Uterus (tissue), 3 donors: ENCODE measurements at regions not wholly inside any gene's neighbourhood (a gene's known extent, or its start where the extent isn't known, plus 50 kb on each side); places are given as distances from the start of the nearest gene placed in this dataset.

Experiments
- DNase-seq, 2 donors: peaks; one replicate each; pipeline ENCODE4 v3.0.0-alpha.2; 2019 to 2020
- H3K27ac ChIP-seq, 2 donors: fragments of 200-600 bp; sonication (generic); 1 replicate in 1 of 2; 2 replicates in 1 of 2; pipeline ENCODE4 v1.5.1; 2016 to 2018
- H3K27me3 ChIP-seq, 2 donors: fragments of 200-600 bp; sonication (generic); one replicate each; pipeline ENCODE4 v1.5.1; 2018 to 2019; ENCODE audit warnings: control low read depth in 1 of 2
- H3K36me3 ChIP-seq, 2 donors: fragments of 200-600 bp; sonication (generic); one replicate each; pipeline ENCODE4 v1.5.1; 2019; ENCODE audit warnings: control low read depth in 1 of 2
- H3K4me1 ChIP-seq, 2 donors: fragments of 200-600 bp; sonication (generic); one replicate each; pipeline ENCODE4 v1.5.1; 2018 to 2019; ENCODE audit warnings: control low read depth in 1 of 2
- H3K4me3 ChIP-seq, 2 donors: fragments of 200-600 bp; sonication (generic); 1 replicate in 1 of 2; 2 replicates in 1 of 2; pipeline ENCODE4 v1.5.1; 2018 to 2019; ENCODE audit warnings: mild to moderate bottlenecking in 1 of 2
- H3K9me3 ChIP-seq, 2 donors: fragments of 200-600 bp; sonication (generic); one replicate each; pipeline ENCODE4 v1.5.1; 2019; ENCODE audit warnings: control low read depth in 1 of 2
- CTCF ChIP-seq, 4 experiments: fragments of 200-600 bp in 2 of 4; fragments of 450-650 bp in 2 of 4; sonication (generic) in 2 of 4; IDR thresholded peaks; one replicate each; pipeline ENCODE4 v1.5.1; 2016 to 2019; ENCODE audit warnings: antibody characterized with exemption in 4 of 4, mild to moderate bottlenecking in 2 of 4, moderate library complexity in 1 of 4
- POLR2A ChIP-seq, 2 donors: fragments of 450-650 bp; IDR thresholded peaks; one replicate each; pipeline ENCODE4 v1.6.1; 2016; ENCODE audit warnings: antibody characterized with exemption in 2 of 2, mild to moderate bottlenecking in 1 of 2, moderate library complexity in 1 of 2
- intact Hi-C: fragments of 100-400 bp; cut with DNase I; formaldehyde crosslinking; loops from one replicate; pipeline ENCODE4 v1.15.1; 2023; ENCODE audit warnings: low total_unique reads
- donor health status: DM: yes; HTN: yes; CAD: no.

GRCh38 chr2:14245901-14246300 is 386.6 kb upstream of the LRATD1 start:
- no peak for TF ChIP-seq CTCF (IDR thresholded peaks at IDR 0.05)
- no peak for TF ChIP-seq POLR2A (IDR thresholded peaks at IDR 0.05)
- H3K9me3 ChIP-seq = no peaks in the 10 kb centered on the region
- intact Hi-C loops = no loop called here
- no peaks in the 10 kb centered on the region for H3K36me3 ChIP-seq
- DNase-seq = no peak
- no peaks in the 10 kb centered on the region for H3K4me1 ChIP-seq
- H3K4me3 ChIP-seq = no peak overlapping the region
- no peaks in the 10 kb centered on the region for H3K27me3 ChIP-seq
- H3K27ac ChIP-seq = no peak overlapping the region

GRCh38 chr2:14255135-14255820 is 377.2 kb upstream of the LRATD1 start:
- TF ChIP-seq CTCF (IDR thresholded peaks at IDR 0.05) (no peak), POLR2A (IDR thresholded peaks at IDR 0.05) (no peak)

GRCh38 chr2:14256890-14257289 is 375.6 kb upstream of the LRATD1 start:
- intact Hi-C loops = no loop called here
- Histone ChIP-seq H3K9me3 (no peaks in the 10 kb centered on the region), H3K27ac (no peak overlapping the region), H3K27me3 (no peaks in the 10 kb centered on the region), H3K4me3 (no peak overlapping the region), H3K4me1 (no peaks in the 10 kb centered on the region), H3K36me3 (no peaks in the 10 kb centered on the region)
- TF ChIP-seq CTCF (IDR thresholded peaks at IDR 0.05) (no peak), POLR2A (IDR thresholded peaks at IDR 0.05) (no peak)
- no peak for DNase-seq

More at GRCh38 chr2:14255135-14255820, 377.2 kb upstream of the LRATD1 start:
- Histone ChIP-seq H3K36me3 (no peaks in the 10 kb centered on the region), H3K4me1 (no peaks in the 10 kb centered on the region), H3K27me3 (no peaks in the 10 kb centered on the region), H3K9me3 (no peaks in the 10 kb centered on the region), H3K4me3 (no peak overlapping the region), H3K27ac (no peak overlapping the region)
- no peak for DNase-seq
- intact Hi-C loops = no loop called here

GRCh38 chr2:14257801-14258507 is 374.6 kb upstream of the LRATD1 start:
- Histone ChIP-seq H3K4me3 (no peak overlapping the region), H3K27me3 (no peaks in the 10 kb centered on the region), H3K36me3 (no peaks in the 10 kb centered on the region), H3K27ac (no peak overlapping the region), H3K9me3 (no peaks in the 10 kb centered on the region), H3K4me1 (no peaks in the 10 kb centered on the region)
- TF ChIP-seq CTCF (IDR thresholded peaks at IDR 0.05) (no peak), POLR2A (IDR thresholded peaks at IDR 0.05) (no peak)
- intact Hi-C loops = no loop called here
- DNase-seq = no peak

- intact Hi-C loops = no loop called here
- no peak overlapping the region for H3K4me3 ChIP-seq
- no peaks in the 10 kb centered on the region for H3K27me3 ChIP-seq
- no peaks in the 10 kb centered on the region for H3K4me1 ChIP-seq
- H3K27ac ChIP-seq = no peak overlapping the region
- no peaks in the 10 kb centered on the region for H3K36me3 ChIP-seq
- no peak for TF ChIP-seq CTCF (IDR thresholded peaks at IDR 0.05)
- no peak for TF ChIP-seq POLR2A (IDR thresholded peaks at IDR 0.05)
- H3K9me3 ChIP-seq = no peaks in the 10 kb centered on the region
- DNase-seq = no peak
Observed at GRCh38 chr2:14261771-14262170, 370.7 kb upstream of the LRATD1 start.
